HepG2 (cell line): ENCODE measurements at regions not wholly inside any gene's neighbourhood (a gene's known extent, or its start where the extent isn't known, plus 50 kb on each side); places are given as distances from the start of the nearest gene placed in this dataset.

Experiments
- ARNT ChIP-seq: fragments of 450-650 bp; IDR thresholded peaks from 2 replicates; pipeline ENCODE4 v1.6.1; 2017
- FOXC1 ChIP-seq: sonication (generic); formaldehyde crosslinking; IDR thresholded peaks from 2 replicates; pipeline ENCODE4 v1.8.0; 2022; ENCODE audit warnings: mild to moderate bottlenecking, missing genetic modification reagents, borderline replicate concordance
- HNF1B ChIP-seq: sonication (generic); formaldehyde crosslinking; IDR thresholded peaks from 2 replicates; pipeline ENCODE4 v1.5.1; 2020; ENCODE audit warnings: mild to moderate bottlenecking, moderate library complexity, missing genetic modification reagents
- HOXA7 ChIP-seq: sonication (generic); formaldehyde crosslinking; IDR thresholded peaks from 2 replicates; pipeline ENCODE4 v1.8.1; 2022; ENCODE audit warnings: mild to moderate bottlenecking, missing genetic modification reagents, moderate library complexity
- IKZF5 ChIP-seq: IDR thresholded peaks from 2 replicates; pipeline ENCODE4 v1.6.1; 2018; ENCODE audit warnings: missing genetic modification reagents, mild to moderate bottlenecking, missing compliant biosample characterization
- KLF16 ChIP-seq, 2 experiments: sonication (generic) in 1 of 2; formaldehyde crosslinking in 1 of 2; IDR thresholded peaks; 2 replicates each; pipeline versions ENCODE4 v1.6.1 to v1.8.0; 2016 to 2023; ENCODE audit warnings: missing genetic modification reagents in 2 of 2, missing compliant biosample characterization in 1 of 2
- PBX3 ChIP-seq: sonication (generic); formaldehyde crosslinking; IDR thresholded peaks from 2 replicates; pipeline ENCODE4 v1.8.1; 2023; ENCODE audit warnings: missing genetic modification reagents, inconsistent platforms, borderline replicate concordance
- RCOR2 ChIP-seq: IDR thresholded peaks from 2 replicates; pipeline ENCODE4 v1.6.1; 2016; ENCODE audit warnings: missing biosample characterization, missing genetic modification reagents
- SMAD1 ChIP-seq: sonication (generic); formaldehyde crosslinking; IDR thresholded peaks from 2 replicates; pipeline ENCODE4 v1.4.0; 2020; ENCODE audit warnings: missing genetic modification reagents, low read depth, mild to moderate bottlenecking, borderline replicate concordance
- SNAPC2 ChIP-seq: sonication (generic); formaldehyde crosslinking; IDR thresholded peaks from 2 replicates; pipeline ENCODE4 v1.8.1; 2022; ENCODE audit warnings: mild to moderate bottlenecking, missing genetic modification reagents
- STAT6 ChIP-seq: sonication (generic); formaldehyde crosslinking; IDR thresholded peaks from 2 replicates; pipeline ENCODE4 v1.4.0; 2020; ENCODE audit warnings: missing genetic modification reagents, mild to moderate bottlenecking, borderline replicate concordance
- TCF7L2 ChIP-seq: IDR thresholded peaks from 2 replicates; pipeline ENCODE4 v1.6.1; 2011; ENCODE audit warnings: mild to moderate bottlenecking, low read depth, low read length, moderate library complexity
- TFAP4 ChIP-seq: sonication (generic); IDR thresholded peaks from 2 replicates; pipeline ENCODE4 v1.6.1; 2016; ENCODE audit warnings: low read depth, borderline replicate concordance
- TMF1 ChIP-seq: sonication (generic); formaldehyde crosslinking; IDR thresholded peaks from 2 replicates; pipeline ENCODE4 v1.8.1; 2022; ENCODE audit warnings: low read depth, missing genetic modification reagents
- TOPORS ChIP-seq: sonication (generic); formaldehyde crosslinking; IDR thresholded peaks from 2 replicates; pipeline ENCODE4 v1.8.0; 2023; ENCODE audit warnings: mild to moderate bottlenecking, missing genetic modification reagents
- YEATS2 ChIP-seq: sonication (generic); formaldehyde crosslinking; IDR thresholded peaks from 2 replicates; pipeline ENCODE4 v1.4.0; 2020; ENCODE audit warnings: missing genetic modification reagents, borderline replicate concordance
- ZFX ChIP-seq: sonication (generic); formaldehyde crosslinking; IDR thresholded peaks from 2 replicates; pipeline ENCODE4 v1.4.0; 2020; ENCODE audit warnings: mild to moderate bottlenecking, low read depth, missing genetic modification reagents, moderate library complexity
- ZNF432 ChIP-seq: sonication (generic); formaldehyde crosslinking; IDR thresholded peaks from 2 replicates; pipeline ENCODE4 v1.5.0; 2020; ENCODE audit warnings: missing genetic modification reagents, mild to moderate bottlenecking, borderline replicate concordance
- ZNF547 ChIP-seq: sonication (generic); formaldehyde crosslinking; IDR thresholded peaks from 2 replicates; pipeline ENCODE4 v1.5.1; 2020; ENCODE audit warnings: mild to moderate bottlenecking, missing genetic modification reagents
- ZNF790 ChIP-seq: sonication (generic); formaldehyde crosslinking; IDR thresholded peaks from 2 replicates; pipeline ENCODE4 v1.8.0; 2022; ENCODE audit warnings: missing genetic modification reagents, mild to moderate bottlenecking, borderline replicate concordance
- ZNF839 ChIP-seq: sonication (generic); formaldehyde crosslinking; IDR thresholded peaks from 2 replicates; pipeline ENCODE4 v1.4.0; 2020; ENCODE audit warnings: missing genetic modification reagents, mild to moderate bottlenecking, borderline replicate concordance
- ZNF878 ChIP-seq: sonication (generic); formaldehyde crosslinking; IDR thresholded peaks from 2 replicates; pipeline ENCODE4 v1.8.1; 2023; ENCODE audit warnings: mild to moderate bottlenecking, missing genetic modification reagents, moderate library complexity

GRCh38 chr9:91071184-91071990 is 269.8 kb downstream of the SYK start (continued):
- TF ChIP-seq PBX3 (CRISPR knock-in tag), result no peak
- peak; percentile 18; the same call in 1 of the 2 replicates for TF ChIP-seq STAT6 (CRISPR knock-in tag)
- TF ChIP-seq TFAP4, result no peak; the same call in 1 of the 2 replicates
- TF ChIP-seq ZNF547, result no peak; the same call in 1 of the 2 replicates
- no peak for TF ChIP-seq KLF16 (CRISPR knock-in tag; IDR thresholded peaks at IDR 0.05)
- TF ChIP-seq YEATS2 (CRISPR knock-in tag), result 0 out of 2 replicates have a peak, but pooled peaks have one; percentile 40
- no peak for TF ChIP-seq TCF7L2
- peak; percentile 86 for TF ChIP-seq ZFX (CRISPR knock-in tag)
- TF ChIP-seq TMF1 (CRISPR knock-in tag), result no peak
- TF ChIP-seq HOXA7 (CRISPR knock-in tag), result no peak
- TF ChIP-seq RCOR2 (CRISPR knock-in tag), result 0 out of 2 replicates have a peak, but pooled peaks have one; percentile 38
- TF ChIP-seq IKZF5 (CRISPR knock-in tag), result 0 out of 2 replicates have a peak, but pooled peaks have one; percentile 84
- TF ChIP-seq ZNF839 (CRISPR knock-in tag), result no peak; the same call in 1 of the 2 replicates
- TF ChIP-seq HNF1B (CRISPR knock-in tag), result peak; percentile 81
- 0 out of 2 replicates have a peak, but pooled peaks have one; percentile 46 for TF ChIP-seq SNAPC2
- no peak for TF ChIP-seq TOPORS (CRISPR knock-in tag)
- TF ChIP-seq ARNT, result no peak
- TF ChIP-seq ZNF878 (CRISPR knock-in tag), result 0 out of 2 replicates have a peak, but pooled peaks have one; percentile 45
- no peak for TF ChIP-seq ZNF790 (CRISPR knock-in tag)
- no peak for TF ChIP-seq SMAD1
- TF ChIP-seq ZNF432, result no peak
- TF ChIP-seq FOXC1, result 0 out of 2 replicates have a peak, but pooled peaks have one; percentile 53
